HG03378 (cell line): ENCODE measurements at regions not wholly inside any gene's neighbourhood (a gene's known extent, or its start where the extent isn't known, plus 50 kb on each side); places are given as distances from the start of the nearest gene placed in this dataset.

Experiments
- ATAC-seq: cut with Tn5 transposase; IDR thresholded peaks from one replicate; pipeline ENCODE4 v1.9.1; 2021; ENCODE audit warnings: mild to moderate bottlenecking, moderate library complexity; ENCODE audit not compliant: unreplicated experiment

GRCh38 chr14:98544174-98544573, 727.8 kb downstream of the BCL11B start:
- ATAC-seq, result no peak

- no peak for ATAC-seq
Observed at GRCh38 chr14:98545181-98545580, 726.8 kb downstream of the BCL11B start.

GRCh38 chr14:98548071-98548686, 723.8 kb downstream of the BCL11B start:
- ATAC-seq, result no peak

GRCh38 chr14:98551028-98551427, 721.0 kb downstream of the BCL11B start:
- no peak for ATAC-seq

- no peak for ATAC-seq
Observed at GRCh38 chr14:98555440-98555839, 716.6 kb downstream of the BCL11B start.

GRCh38 chr14:98564006-98564405, 708.0 kb downstream of the BCL11B start:
- ATAC-seq, result no peak

- ATAC-seq, result no peak
Observed at GRCh38 chr14:98564541-98564940, 707.5 kb downstream of the BCL11B start.

- no peak for ATAC-seq
Observed at GRCh38 chr14:98571104-98571503, 700.9 kb downstream of the BCL11B start.

GRCh38 chr14:98573082-98573481, 698.9 kb downstream of the BCL11B start:
- no peak for ATAC-seq

- no peak for ATAC-seq
Observed at GRCh38 chr14:98576463-98576862, 695.5 kb downstream of the BCL11B start.

GRCh38 chr14:98578204-98578603, 693.8 kb downstream of the BCL11B start:
- no peak for ATAC-seq

- no peak for ATAC-seq
Observed at GRCh38 chr14:98579140-98579539, 692.9 kb downstream of the BCL11B start.

GRCh38 chr14:98580131-98580678, 691.8 kb downstream of the BCL11B start:
- no peak for ATAC-seq

GRCh38 chr14:98582276-98582675, 689.7 kb downstream of the BCL11B start:
- no peak for ATAC-seq

- no peak for ATAC-seq
Observed at GRCh38 chr14:98591161-98591560, 680.8 kb downstream of the BCL11B start.

GRCh38 chr14:98592611-98593170, 679.3 kb downstream of the BCL11B start:
- ATAC-seq, result no peak

GRCh38 chr14:98593361-98593761, 678.6 kb downstream of the BCL11B start:
- no peak for ATAC-seq

GRCh38 chr14:98594156-98594555, 677.8 kb downstream of the BCL11B start:
- ATAC-seq, result no peak

GRCh38 chr14:98598576-98598975, 673.4 kb downstream of the BCL11B start:
- ATAC-seq, result no peak

- no peak for ATAC-seq
Observed at GRCh38 chr14:98599082-98599481, 672.9 kb downstream of the BCL11B start.

- ATAC-seq, result no peak
Observed at GRCh38 chr14:98602983-98603382, 669.0 kb downstream of the BCL11B start.

- no peak for ATAC-seq
Observed at GRCh38 chr14:98605043-98605442, 667.0 kb downstream of the BCL11B start.
